GM19452 (cell line): ENCODE measurements at regions not wholly inside any gene's neighbourhood (a gene's known extent, or its start where the extent isn't known, plus 50 kb on each side); places are given as distances from the start of the nearest gene placed in this dataset.

Experiments used
- ATAC-seq: cut with Tn5 transposase; IDR thresholded peaks from one replicate; pipeline ENCODE4 v1.9.1; 2021; ENCODE audit not compliant: unreplicated experiment

GRCh38 chr1:4557949-4558348 lies 96.5 kb upstream of the AJAP1 start:
- no peak for ATAC-seq

- no peak for ATAC-seq
Observed at GRCh38 chr1:4561205-4561604, 93.2 kb upstream of the AJAP1 start.

GRCh38 chr1:4562321-4562720 lies 92.1 kb upstream of the AJAP1 start:
- no peak for ATAC-seq

- ATAC-seq = no peak
Observed at GRCh38 chr1:4563586-4563985, 90.8 kb upstream of the AJAP1 start.

GRCh38 chr1:4564051-4564450 lies 90.4 kb upstream of the AJAP1 start:
- ATAC-seq = no peak

DNA sequence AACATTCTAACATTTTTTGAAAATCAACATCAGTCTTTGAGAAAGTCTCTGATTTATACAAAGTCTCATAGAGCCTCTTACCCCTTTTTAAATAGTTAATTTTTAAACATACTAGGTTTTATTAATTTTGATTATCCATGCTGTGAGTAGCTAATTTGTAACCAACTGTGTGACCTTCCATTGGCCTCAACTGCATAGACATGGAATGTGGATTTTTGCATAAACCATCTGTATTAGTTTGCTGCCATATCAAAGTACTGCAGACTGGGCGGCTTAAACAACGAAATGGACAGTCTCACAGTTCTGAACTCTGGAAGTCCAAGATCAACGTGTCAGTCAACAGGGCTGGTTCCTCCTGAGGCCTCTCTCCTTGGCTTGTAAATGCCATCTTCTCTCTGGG lies 89.2 kb upstream of the AJAP1 start:
- ATAC-seq = no peak

GRCh38 chr1:4565801-4566449 lies 88.5 kb upstream of the AJAP1 start:
- no peak for ATAC-seq

DNA sequence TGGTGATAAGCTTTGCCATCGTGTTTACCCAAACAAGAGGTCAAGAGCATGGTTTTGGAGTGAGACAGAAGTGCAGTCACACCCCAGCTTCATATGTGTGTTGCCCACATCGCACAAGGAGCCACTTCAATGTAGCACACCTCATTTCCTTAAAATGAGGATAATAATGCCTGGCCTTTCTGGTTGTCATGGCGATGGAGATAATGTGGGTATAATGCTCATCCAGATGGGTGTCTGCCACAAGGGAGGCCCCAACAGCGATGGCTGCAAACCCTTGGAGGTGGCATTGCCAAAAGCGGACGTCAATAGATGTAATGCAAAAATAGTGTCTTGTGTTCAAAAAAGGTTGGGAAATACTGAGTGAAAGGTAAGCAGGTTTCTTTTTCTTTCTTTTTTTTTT lies 83.1 kb upstream of the AJAP1 start:
- ATAC-seq = no peak

GRCh38 chr1:4573526-4573925 lies 80.9 kb upstream of the AJAP1 start:
- no peak for ATAC-seq

DNA sequence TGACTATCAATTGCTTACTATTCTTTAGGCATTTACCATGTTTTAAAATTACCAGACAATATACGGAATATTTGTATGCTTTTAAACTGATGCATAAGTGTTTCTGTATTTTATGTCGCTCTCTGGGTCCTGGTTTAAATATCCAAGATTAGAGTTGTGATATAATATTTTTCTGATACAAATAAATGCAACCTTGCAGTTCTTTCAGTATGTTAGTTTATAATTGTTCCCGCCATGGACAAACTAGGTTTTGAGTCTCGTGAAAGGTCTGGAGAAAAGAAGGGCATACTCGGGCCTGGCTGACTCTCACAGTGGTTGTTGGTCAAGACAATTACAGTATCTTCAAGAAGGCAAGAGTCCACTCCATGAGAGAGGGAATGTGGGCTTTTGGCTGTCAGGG lies 72.6 kb upstream of the AJAP1 start:
- ATAC-seq = no peak

DNA sequence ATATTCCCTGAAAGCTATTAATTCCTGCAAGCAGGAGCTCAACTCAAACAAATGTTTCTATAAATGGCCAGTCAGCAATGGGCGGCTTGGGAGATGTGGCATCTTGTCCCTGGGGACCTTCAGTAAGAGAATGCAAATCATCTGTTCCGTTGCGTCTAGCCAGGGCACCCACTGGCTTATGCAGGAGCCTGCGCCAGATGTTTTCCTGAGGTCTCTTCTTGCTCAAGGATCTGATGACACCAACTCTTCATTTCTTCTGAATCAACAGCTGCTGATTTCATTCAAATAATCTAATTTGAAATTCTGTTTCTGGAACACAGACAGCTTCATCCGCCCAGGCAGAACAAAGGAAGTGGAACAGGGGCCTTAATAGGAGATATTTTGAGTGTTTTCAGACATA lies 70.0 kb upstream of the AJAP1 start:
- no peak for ATAC-seq

- no peak for ATAC-seq
Observed at GRCh38 chr1:4585216-4585615, 69.2 kb upstream of the AJAP1 start.

DNA sequence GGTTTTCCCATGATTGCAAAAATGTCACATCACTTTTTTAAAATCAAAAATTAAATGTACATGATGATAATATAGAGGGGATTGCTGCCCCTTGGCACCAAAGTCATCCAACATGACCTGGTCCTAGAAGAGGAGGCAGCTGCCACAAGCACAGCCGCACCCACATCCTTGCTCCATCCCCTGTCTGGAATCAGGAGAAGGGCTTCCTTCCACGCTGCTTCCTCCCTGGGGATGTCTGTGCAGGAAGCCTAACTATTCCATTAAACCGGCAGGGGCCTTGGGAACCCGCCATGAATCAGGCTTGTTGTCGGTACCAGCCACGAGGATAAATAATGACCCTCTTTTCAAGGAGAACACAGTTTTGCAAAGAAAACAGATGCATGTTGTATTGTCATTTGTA lies 68.7 kb upstream of the AJAP1 start:
- ATAC-seq = no peak

GRCh38 chr1:4586611-4587160 lies 67.7 kb upstream of the AJAP1 start:
- no peak for ATAC-seq

GRCh38 chr1:4587721-4588120 lies 66.7 kb upstream of the AJAP1 start:
- ATAC-seq = no peak

DNA sequence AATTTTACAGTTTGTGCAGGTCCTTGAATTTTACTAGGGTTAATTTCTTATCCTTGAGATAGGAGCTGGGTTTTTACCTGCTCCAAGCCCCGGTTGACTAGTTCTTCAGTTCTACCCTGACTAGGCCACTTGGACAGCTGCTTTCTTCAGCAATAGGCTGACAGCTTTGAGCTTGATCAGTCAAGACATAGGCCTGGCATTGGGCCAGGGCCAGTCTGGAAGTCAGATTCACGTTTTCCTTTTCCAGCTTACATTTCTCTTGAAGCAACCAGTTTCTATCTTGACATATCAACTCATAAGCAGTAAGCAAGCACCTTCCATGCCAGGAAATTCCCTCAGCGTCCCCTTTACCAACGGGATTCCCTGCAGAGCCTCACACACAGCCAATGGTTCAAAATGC lies 63.7 kb upstream of the AJAP1 start:
- no peak for ATAC-seq

- no peak for ATAC-seq
Observed at GRCh38 chr1:4591926-4592325, 62.5 kb upstream of the AJAP1 start.

DNA sequence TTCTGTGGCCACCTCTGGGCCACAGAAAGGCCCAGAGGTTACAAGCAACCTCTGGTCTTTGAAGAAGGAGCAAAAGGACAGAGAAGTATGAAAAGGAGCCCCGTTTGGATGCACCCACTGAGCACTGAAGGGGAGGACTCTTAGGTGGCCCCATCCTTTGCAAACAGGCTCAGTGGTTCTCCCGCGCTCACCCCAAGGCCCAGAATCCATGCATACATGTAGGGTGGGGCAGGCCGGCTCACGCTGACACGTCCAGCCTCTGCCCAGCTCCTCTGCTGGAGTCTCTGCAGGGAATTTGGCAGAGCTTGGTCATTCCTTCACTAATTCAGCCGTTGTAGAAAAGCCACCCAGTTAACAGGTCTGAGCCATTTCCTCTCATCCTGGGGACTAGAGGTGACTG lies 61.3 kb upstream of the AJAP1 start:
- no peak for ATAC-seq

DNA sequence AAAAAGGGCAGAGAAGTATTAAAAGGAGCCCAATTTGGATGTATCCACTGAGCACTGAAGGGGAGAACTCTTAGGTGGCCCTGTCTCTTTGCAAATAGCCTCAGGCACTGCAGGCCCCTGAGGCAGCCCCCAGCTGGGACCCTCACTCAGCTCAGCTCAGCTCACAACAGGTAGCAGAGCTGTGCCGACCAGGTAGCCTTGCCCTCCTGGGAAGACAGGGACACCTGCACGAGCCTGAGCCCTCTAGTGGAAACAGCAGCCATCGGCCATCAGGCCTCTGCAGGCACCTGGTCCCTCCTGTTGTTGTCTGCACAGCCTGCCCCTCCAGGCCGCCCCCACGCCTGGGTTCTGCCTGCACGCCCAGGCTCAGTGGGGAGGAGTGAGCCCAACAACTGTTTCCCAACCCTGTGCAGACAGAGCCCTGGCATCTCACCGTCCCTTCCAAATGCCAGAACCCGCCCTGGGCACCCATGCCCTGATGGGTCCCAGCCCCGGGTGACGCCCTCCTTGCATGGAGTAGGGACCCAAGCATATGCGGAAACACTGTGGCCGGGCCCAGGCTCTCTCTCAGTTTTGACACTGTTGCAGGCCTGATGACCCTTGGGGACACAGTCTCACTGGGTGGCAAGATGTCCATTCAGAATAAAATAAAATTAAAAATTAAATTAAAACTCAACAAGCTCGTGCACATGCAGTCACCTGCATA lies 60.0 kb upstream of the AJAP1 start:
- no peak for ATAC-seq

DNA sequence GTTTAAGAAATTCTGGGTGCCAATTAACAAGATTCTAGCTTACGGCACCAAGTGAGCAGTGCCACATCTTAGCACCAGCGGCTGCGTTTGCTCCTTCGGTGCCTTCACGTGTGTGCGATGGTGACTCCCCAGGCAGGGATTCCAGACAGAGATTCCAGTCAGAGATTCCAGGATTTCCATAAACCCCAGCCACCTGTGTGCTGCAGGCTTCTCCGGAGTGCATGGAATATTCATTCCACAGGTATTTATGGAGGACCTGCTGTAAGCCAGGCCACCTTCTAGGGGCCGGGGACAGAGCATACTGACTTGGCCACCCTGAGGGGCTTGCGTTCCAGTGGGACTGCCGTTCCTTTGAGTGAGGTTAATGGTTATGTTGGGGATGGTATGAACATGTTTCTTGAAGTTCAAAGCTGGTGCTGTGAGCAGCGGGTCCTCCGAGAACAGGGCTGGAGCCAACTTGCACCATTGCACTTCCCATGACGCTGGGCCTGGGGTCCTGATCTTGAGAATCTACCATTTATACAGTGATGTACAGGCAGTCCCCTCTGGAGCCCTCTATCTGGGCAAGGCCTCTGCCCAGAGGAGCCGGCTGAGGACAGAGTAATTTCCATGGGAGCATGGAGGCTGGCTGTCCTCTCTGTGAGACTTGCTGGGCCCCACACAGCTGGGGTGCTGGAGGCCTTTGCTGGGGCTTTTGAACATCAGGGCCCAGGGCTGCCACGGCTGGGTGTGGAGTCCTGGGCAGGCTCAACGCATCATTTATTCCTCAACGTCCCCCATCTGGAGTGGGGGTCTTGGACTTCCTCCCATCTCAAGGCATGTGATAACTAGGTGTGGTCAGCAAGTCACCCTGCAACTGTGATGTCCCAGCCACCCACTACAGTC lies 58.8 kb upstream of the AJAP1 start:
- no peak for ATAC-seq

- no peak for ATAC-seq
Observed at GRCh38 chr1:4596486-4596885, 57.9 kb upstream of the AJAP1 start.

DNA sequence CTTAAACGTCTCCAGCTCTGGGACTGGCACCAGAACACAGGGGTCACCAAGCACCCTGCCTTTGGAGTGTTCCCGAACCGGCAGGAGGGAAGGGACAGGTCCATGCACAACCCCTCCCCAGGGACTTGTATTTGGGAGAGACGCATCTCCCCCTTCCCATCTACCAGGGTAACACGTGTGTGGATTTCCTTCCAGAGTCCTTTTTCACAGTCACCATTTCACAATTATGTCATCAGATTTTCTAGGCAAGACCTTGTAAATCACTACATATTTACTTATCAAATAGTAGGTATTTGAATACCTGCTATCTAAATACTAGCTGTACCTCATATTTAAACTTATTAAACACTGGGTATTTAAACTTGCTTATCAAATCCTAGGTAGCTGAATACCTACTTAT lies 57.4 kb upstream of the AJAP1 start:
- ATAC-seq = no peak
